ENCODE measurements at regions not wholly inside any gene's neighbourhood (a gene's known extent, or its start where the extent isn't known, plus 50 kb on each side); places are given as distances from the start of the nearest gene placed in this dataset.

GRCh38 chr11:70871881-70872280 lies 380.5 kb downstream of the SHANK2 start (continued):
- no peak for TF ChIP-seq PRDM4 (CRISPR knock-in tag; IDR thresholded peaks at IDR 0.05; ENCODE audit: borderline replicate concordance)
- no peak for TF ChIP-seq ZNF350 (CRISPR knock-in tag; IDR thresholded peaks at IDR 0.05; ENCODE audit: borderline replicate concordance, low read depth)

GRCh38 chr11:70872299-70872698 lies 380.1 kb downstream of the SHANK2 start:
- Histone ChIP-seq H3K36me3 (replicated peaks in 1 of 2; ENCODE audit: control insufficient read depth in 1 of 2, insufficient read depth in 2 of 2, low read length in 2 of 2) (peaks cover 7 to 13% of the 10 kb centered on the region in 2 experiments; a peak in 4 of 5 replicates), H3K79me2 (ENCODE audit: insufficient read depth, low read length) (no peaks in the 10 kb centered on the region), H3K27ac (ENCODE audit: extremely low read length, insufficient read depth, low read length) (no peak overlapping the region), H3K9ac (ENCODE audit: insufficient read depth, low read depth, low read length) (no peak overlapping the region), H3K27me3 (ENCODE audit: control insufficient read depth in 1 of 2, insufficient read depth in 2 of 2, low read length in 2 of 2) (no peaks in the 10 kb centered on the region), H4K20me1 (ENCODE audit: insufficient read depth, low read length) (peaks cover 32% of the 10 kb centered on the region), H3K4me1 (ENCODE audit: insufficient read depth, low read length) (no peaks in the 10 kb centered on the region), H3K4me3 (replicated peaks in 1 of 3; ENCODE audit: insufficient read depth in 1 of 3, low read depth in 2 of 3, low read length in 3 of 3) (no peak overlapping the region), H3K4me2 (ENCODE audit: low read depth, low read length) (no peak overlapping the region), H3K9me3 (ENCODE audit: low read length) (no peaks in the 10 kb centered on the region), H2AFZ (ENCODE audit: low read length) (no peak overlapping the region)
- intact Hi-C loops (cut with micrococcal nuclease; ENCODE audit: unreplicated experiment): no loop called here
- in situ Hi-C loops (cut with HindIII; ENCODE audit: extremely low pct_ligation_motif_present, low pct_unique_long_range_greater_than_20kb): no loop called here
- DNase-seq (ENCODE audit: low spot score) (no peak), ATAC-seq (no peak), FAIRE-seq (no peak)
- CTCF ChIA-PET (ENCODE audit: low intra/inter-chr PET ratio, low total read pairs): no interaction called here
- 93% methylated on average over 11 of the region's 11 CpGs for WGBS (ENCODE audit: low lambda C conversion rate)
- no TSS peak for BruUV-seq (replicated peaks)
- POLR2A ChIA-PET: no interaction called here
- TF ChIP-seq FOXC1 (CRISPR knock-in tag; IDR thresholded peaks at IDR 0.05; ENCODE audit: borderline replicate concordance) (no peak), POLR2AphosphoS2 (IDR thresholded peaks at IDR 0.05; ENCODE audit: low read depth, low read length) (no peak), NCOA5 (CRISPR knock-in tag; IDR thresholded peaks at IDR 0.05) (no peak), IRF9 (CRISPR knock-in tag; IDR thresholded peaks at IDR 0.05; ENCODE audit: borderline replicate concordance) (no peak), E2F1 (CRISPR knock-in tag; IDR thresholded peaks at IDR 0.05) (no peak), ASH2L (IDR thresholded peaks at IDR 0.05; ENCODE audit: insufficient read length, low read depth, low read length) (no peak), ATF7 (IDR thresholded peaks at IDR 0.05) (no peak), ATF7 (CRISPR knock-in tag; IDR thresholded peaks at IDR 0.05) (no peak), ZNF343 (CRISPR knock-in tag; IDR thresholded peaks at IDR 0.05) (no peak), FOXK1 (CRISPR knock-in tag; IDR thresholded peaks at IDR 0.05; ENCODE audit: borderline replicate concordance, low read depth) (no peak), ZNF280D (CRISPR knock-in tag; IDR thresholded peaks at IDR 0.05) (no peak), HMGA1 (CRISPR knock-in tag; conservative IDR thresholded peaks at IDR 0.05) (no peak), PHB2 (IDR thresholded peaks at IDR 0.05; ENCODE audit: partially characterized antibody) (no peak)
